Activated naive CD8-positive, alpha-beta T cell treated with anti-CD3 and anti-CD28 coated beads, Interleukin-2, amount 10 ng/mL, durations not matched to agents 7 days and 5 days (primary cell): ENCODE measurements at regions not wholly inside any gene's neighbourhood (a gene's known extent, or its start where the extent isn't known, plus 50 kb on each side); places are given as distances from the start of the nearest gene placed in this dataset.

Experiments
- ATAC-seq: fragments of 150-1000 bp; cut with Tn5 transposase; one replicate; pipeline ENCODE4 v1.10.0; 2021; ENCODE audit warnings: low read depth, moderate library complexity
- POLR2A ChIA-PET: fragments of 350-600 bp; sonication (Branson Sonifier 250); formaldehyde crosslinking; loops from one replicate; lab custom pipeline; 2021; ENCODE audit warnings: antibody characterized with exemption; lab: Charles Lee
- DNase-seq: peaks from one replicate; pipeline ENCODE4 v3.0.0; 2021
- H3K27ac Mint-ChIP-seq: one replicate; pipeline ENCODE4 v1.8.0; 2022; ENCODE audit warnings: mild to moderate bottlenecking, mixed read lengths
- H3K27me3 Mint-ChIP-seq: one replicate; pipeline ENCODE4 v1.8.0; 2022; ENCODE audit warnings: mild to moderate bottlenecking, moderate library complexity, mixed read lengths
- H3K36me3 Mint-ChIP-seq: one replicate; pipeline ENCODE4 v1.8.0; 2021; ENCODE audit warnings: mild to moderate bottlenecking, mixed read lengths
- H3K4me1 Mint-ChIP-seq: one replicate; pipeline ENCODE4 v1.8.0; 2021; ENCODE audit warnings: mixed read lengths
- H3K4me3 Mint-ChIP-seq: one replicate; pipeline ENCODE4 v1.8.0; 2022; ENCODE audit warnings: mild to moderate bottlenecking, moderate library complexity, mixed read lengths
- H3K9me3 Mint-ChIP-seq: one replicate; pipeline ENCODE4 v1.8.0; 2021; ENCODE audit warnings: mixed read lengths

DNA sequence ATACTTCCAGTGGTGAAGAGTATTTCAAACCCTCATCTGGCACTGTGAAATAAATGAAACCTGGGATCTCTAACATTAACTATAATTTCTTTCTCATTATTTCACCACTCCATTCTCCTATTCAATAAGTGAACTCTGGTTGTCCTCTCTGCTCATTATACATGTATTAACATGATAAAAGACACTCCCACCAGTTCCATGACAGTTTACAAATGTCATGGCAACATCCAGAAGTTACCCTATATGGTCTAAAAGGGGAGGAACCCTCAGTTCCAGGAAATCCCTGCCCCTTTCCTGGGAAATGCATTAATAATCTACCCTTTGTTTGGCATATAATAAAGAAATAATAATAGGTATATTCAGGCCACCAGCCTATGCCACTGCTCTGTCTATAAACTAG is 62.7 kb upstream of the BRINP3 start:
- no peak for ATAC-seq
- H3K36me3 Mint-ChIP-seq: no peaks in the 10 kb centered on the region
- no peak for DNase-seq
- H3K9me3 Mint-ChIP-seq: peaks cover 3% of the 10 kb centered on the region
- no peak overlapping the region for H3K27ac Mint-ChIP-seq
- H3K4me1 Mint-ChIP-seq: no peaks in the 10 kb centered on the region
- H3K27me3 Mint-ChIP-seq: no peaks in the 10 kb centered on the region
- POLR2A ChIA-PET: no interaction called here
- H3K4me3 Mint-ChIP-seq: no peak overlapping the region

DNA sequence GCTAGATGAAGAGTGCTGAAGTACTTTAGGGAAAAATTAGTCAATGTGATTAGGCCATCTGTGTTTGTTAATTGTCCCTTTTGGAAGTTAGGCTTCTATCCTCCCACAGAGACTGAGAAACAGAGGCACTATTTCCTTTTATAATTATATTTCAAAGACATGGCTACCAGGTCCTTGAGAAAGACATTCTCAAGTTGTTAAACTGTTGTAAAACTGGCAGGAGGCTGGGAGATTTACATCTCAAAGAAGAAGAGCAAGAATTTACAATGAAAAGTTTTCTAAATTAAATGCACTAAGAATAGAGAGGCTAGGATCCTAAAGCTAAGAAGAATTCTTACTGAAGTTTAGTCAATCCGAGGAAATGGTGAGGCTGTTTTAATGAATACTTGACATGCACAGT is 74.0 kb upstream of the BRINP3 start:
- H3K27ac Mint-ChIP-seq: no peak overlapping the region
- no peaks in the 10 kb centered on the region for H3K9me3 Mint-ChIP-seq
- H3K36me3 Mint-ChIP-seq: no peaks in the 10 kb centered on the region
- no peaks in the 10 kb centered on the region for H3K4me1 Mint-ChIP-seq
- POLR2A ChIA-PET: no interaction called here
- DNase-seq (no peak), ATAC-seq (no peak)
- H3K4me3 Mint-ChIP-seq: no peak overlapping the region
- no peaks in the 10 kb centered on the region for H3K27me3 Mint-ChIP-seq

DNA sequence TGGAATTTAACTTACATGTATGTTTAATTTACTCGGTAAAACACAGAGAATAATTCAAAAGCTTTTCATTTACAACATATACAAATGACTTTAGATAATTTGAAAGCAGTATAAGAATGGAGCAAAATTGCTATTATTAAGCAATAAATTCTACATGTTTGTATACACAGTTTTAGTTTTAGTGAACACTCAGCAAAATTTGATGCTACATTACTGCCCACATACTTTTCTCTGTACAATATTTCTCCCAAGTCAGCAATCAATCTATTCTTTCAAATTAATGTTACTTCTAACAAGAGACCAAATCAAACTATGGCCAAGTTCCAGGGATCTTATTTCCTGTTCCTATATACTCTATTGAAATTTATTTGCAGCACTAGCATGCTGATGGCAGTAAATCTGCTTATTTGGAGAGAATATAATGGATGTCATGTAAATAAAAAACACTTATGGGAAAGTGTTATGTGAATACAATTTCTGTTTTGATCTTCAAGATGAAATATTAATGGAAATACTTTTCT is 82.6 kb upstream of the BRINP3 start:
- no peak for DNase-seq
- Mint-ChIP-seq H3K36me3 (no peaks in the 10 kb centered on the region), H3K4me1 (no peaks in the 10 kb centered on the region), H3K4me3 (no peak overlapping the region), H3K27ac (no peak overlapping the region), H3K9me3 (no peaks in the 10 kb centered on the region), H3K27me3 (no peaks in the 10 kb centered on the region)
- POLR2A ChIA-PET: no interaction called here
- ATAC-seq: no peak

DNA sequence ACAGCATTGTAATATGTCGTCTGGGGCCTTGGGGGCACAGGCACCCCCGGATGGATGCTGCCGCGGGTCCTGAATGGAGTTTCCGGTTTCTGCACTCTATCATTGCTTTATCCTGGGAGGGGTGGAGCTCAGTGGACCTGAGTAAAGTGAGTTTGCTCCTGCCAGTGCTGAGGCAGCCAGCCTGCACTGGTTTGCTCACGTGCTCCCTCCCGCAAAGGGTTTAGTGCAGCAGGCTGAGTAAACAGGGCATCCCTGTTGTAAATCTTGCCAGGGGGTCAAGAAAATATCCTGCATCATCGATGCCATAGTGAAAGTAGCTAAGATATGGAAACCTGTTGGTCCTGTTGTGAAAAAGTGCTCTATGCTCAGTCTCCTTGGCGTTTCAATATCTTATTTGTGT is 85.6 kb upstream of the BRINP3 start:
- POLR2A ChIA-PET: no interaction called here
- Mint-ChIP-seq H3K9me3 (no peaks in the 10 kb centered on the region), H3K27me3 (no peaks in the 10 kb centered on the region), H3K4me3 (no peak overlapping the region), H3K36me3 (no peaks in the 10 kb centered on the region), H3K27ac (no peak overlapping the region), H3K4me1 (no peaks in the 10 kb centered on the region)
- ATAC-seq: no peak
- no peak for DNase-seq

DNA sequence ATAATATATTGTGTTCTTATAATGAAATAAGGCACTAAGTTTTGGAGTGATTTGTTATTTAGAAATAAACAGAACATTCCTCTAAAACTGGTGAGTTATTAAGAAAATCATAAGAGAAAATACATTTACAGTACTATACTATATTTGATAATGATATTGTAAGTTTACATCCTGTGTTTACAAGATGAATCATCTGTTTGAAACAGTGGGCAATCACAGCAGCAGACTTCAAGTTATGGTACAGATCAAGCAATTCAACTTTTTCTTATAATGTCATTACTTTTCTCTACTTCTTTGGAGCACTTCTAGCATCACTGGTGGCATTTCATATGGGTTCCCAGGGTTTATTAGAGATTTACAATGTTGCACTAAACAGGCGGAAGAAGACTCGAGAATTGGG is 86.5 kb upstream of the BRINP3 start:
- no peak overlapping the region for H3K4me3 Mint-ChIP-seq
- no peaks in the 10 kb centered on the region for H3K36me3 Mint-ChIP-seq
- no peak for DNase-seq
- no peaks in the 10 kb centered on the region for H3K4me1 Mint-ChIP-seq
- H3K9me3 Mint-ChIP-seq: no peaks in the 10 kb centered on the region
- H3K27ac Mint-ChIP-seq: no peak overlapping the region
- POLR2A ChIA-PET: no interaction called here
- ATAC-seq: no peak
- H3K27me3 Mint-ChIP-seq: no peaks in the 10 kb centered on the region

DNA sequence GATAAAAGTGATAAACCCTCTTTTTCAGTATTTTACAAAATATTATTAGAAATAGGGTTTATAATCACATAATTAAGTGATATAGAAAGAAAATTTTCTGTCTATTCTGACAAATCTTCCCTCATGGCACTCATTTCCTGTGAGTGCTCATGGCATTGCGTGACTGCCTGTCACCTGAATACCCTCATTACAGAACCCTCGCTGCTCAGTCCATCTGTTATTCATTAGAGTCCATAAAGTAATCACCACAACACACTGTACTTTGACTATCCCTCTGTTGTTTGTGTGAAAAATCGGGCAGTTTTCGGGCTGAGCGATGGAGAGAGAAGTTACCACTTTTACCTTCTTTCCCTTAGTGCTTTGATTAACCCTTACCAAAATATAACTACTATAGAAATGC is 100.4 kb upstream of the BRINP3 start:
- no peak for DNase-seq
- H3K27me3 Mint-ChIP-seq: no peaks in the 10 kb centered on the region
- peaks cover 4% of the 10 kb centered on the region for H3K9me3 Mint-ChIP-seq
- no peaks in the 10 kb centered on the region for H3K36me3 Mint-ChIP-seq
- ATAC-seq: no peak
- no peak overlapping the region for H3K27ac Mint-ChIP-seq
- POLR2A ChIA-PET: no interaction called here
- no peaks in the 10 kb centered on the region for H3K4me1 Mint-ChIP-seq
- H3K4me3 Mint-ChIP-seq: no peak overlapping the region

DNA sequence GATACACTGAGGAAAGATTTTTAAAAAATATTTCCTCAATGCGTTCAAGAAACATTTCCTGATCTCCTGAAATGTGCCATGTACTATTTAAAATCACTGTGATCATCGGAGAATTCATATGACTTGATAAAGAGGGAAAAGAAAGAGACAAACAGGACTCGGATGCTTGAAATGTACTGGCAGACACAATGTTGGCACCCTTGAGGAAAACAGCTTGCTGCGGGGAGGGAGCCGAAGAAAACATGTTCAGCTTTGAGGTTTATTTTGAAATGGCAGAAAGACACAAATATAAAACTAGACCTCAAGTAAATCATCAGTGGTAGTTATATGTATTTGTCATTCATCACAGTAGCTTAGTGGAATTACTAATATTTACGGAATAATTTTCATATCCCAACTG is 100.9 kb upstream of the BRINP3 start:
- Mint-ChIP-seq H3K4me1 (no peaks in the 10 kb centered on the region), H3K27ac (no peak overlapping the region), H3K4me3 (no peak overlapping the region), H3K36me3 (no peaks in the 10 kb centered on the region), H3K9me3 (peaks cover 4% of the 10 kb centered on the region), H3K27me3 (no peaks in the 10 kb centered on the region)
- DNase-seq (no peak), ATAC-seq (no peak)
- POLR2A ChIA-PET: no interaction called here

DNA sequence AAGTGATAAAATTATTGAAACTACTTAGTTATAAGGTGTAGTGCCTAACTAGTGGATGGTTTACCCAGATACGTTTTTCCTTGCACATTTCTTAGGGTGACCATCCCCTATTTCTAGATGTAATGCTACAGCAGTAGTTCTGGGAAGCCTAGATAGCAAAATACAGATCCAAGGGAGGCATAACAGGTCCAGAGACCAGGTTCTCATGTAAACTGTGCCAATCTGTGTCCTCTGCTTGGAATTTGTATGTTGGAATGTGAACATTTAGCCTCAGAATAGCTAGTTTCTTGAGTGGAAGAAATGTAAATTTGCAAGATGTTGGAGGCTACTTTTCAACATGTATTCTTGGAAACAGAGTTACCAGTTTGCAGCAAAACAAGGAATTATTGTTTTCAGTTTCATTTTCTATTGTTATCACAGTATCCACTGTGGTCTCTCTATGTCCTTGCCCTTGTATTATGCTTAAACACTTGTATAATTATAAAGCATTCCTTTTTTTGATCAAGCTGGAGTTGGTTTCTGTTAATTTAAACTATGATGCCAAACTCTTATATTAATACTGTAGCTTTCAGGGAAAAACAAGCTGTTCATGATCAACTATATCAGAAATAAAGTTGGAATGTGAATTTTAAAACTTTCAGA is 102.0 kb upstream of the BRINP3 start:
- DNase-seq (no peak), ATAC-seq (no peak)
- Mint-ChIP-seq H3K27ac (no peak overlapping the region), H3K36me3 (no peaks in the 10 kb centered on the region), H3K4me1 (no peaks in the 10 kb centered on the region), H3K4me3 (no peak overlapping the region), H3K9me3 (peaks cover 4% of the 10 kb centered on the region), H3K27me3 (no peaks in the 10 kb centered on the region)
- POLR2A ChIA-PET: no interaction called here

DNA sequence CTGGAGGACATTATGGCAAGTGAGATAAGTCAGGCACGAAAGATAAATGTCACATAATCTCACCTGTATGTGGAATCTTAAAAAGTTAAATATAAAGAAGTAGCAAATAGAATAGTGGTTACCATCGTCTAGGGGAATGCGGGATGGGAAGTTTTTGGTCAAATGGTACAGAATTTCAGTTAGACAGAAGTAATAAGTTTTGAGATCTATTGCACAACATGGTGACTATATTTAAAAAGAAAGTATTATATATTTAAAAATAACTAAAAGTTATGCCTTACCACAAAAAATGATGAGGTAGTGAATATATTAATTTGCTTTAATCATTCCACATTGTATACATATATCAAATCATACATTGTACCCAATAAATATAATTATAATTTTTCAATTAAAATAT is 106.2 kb upstream of the BRINP3 start:
- Mint-ChIP-seq H3K4me1 (no peaks in the 10 kb centered on the region), H3K27me3 (no peaks in the 10 kb centered on the region), H3K4me3 (no peak overlapping the region), H3K9me3 (peaks cover 3% of the 10 kb centered on the region), H3K36me3 (no peaks in the 10 kb centered on the region), H3K27ac (no peak overlapping the region)
- ATAC-seq (no peak), DNase-seq (no peak)
- POLR2A ChIA-PET: no interaction called here

DNA sequence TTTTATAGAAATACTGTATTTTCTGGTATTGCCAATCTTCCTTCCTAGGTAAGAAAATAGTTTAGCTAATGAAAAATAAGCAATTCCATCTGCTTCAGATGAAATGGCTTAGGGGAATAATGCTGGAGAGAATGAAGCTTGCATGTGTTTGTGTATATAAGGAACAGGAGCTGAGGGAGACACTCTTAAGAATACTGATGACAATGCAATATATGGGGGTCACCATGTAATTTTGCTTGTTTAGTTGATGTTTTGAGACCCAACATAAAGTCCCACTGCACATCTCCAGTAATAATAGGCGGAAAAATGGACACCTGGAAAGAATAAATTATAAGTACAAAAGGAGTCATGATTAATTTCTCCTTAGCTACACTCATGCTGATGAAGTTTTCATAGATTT is 110.8 kb upstream of the BRINP3 start:
- Mint-ChIP-seq H3K4me1 (no peaks in the 10 kb centered on the region), H3K36me3 (no peaks in the 10 kb centered on the region), H3K27me3 (no peaks in the 10 kb centered on the region), H3K4me3 (no peak overlapping the region), H3K27ac (no peak overlapping the region), H3K9me3 (peaks cover 4% of the 10 kb centered on the region)
- POLR2A ChIA-PET: no interaction called here
- no peak for DNase-seq
- no peak for ATAC-seq

DNA sequence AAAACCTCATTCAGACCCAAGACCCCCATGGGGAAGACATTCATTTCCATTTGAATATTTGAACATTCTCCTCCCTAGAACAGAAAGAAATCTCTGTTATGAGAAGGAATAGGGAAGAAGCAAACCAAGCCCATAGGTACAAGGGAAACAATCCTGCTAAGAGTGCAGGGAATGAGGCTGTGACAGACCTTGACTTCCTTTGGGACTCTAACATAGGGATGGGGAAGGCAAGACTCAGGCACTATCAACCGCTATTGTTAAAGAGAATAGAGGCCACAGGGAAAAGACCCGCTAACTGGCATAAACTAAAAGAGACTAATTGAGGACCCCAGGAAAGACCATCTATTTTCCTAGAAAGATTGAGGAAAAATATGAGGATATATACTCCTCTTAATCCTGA is 117.8 kb upstream of the BRINP3 start:
- ATAC-seq: no peak
- Mint-ChIP-seq H3K27me3 (no peaks in the 10 kb centered on the region), H3K9me3 (peaks cover 8% of the 10 kb centered on the region), H3K4me1 (no peaks in the 10 kb centered on the region), H3K36me3 (no peaks in the 10 kb centered on the region), H3K27ac (no peak overlapping the region), H3K4me3 (no peak overlapping the region)
- POLR2A ChIA-PET: no interaction called here
- no peak for DNase-seq

DNA sequence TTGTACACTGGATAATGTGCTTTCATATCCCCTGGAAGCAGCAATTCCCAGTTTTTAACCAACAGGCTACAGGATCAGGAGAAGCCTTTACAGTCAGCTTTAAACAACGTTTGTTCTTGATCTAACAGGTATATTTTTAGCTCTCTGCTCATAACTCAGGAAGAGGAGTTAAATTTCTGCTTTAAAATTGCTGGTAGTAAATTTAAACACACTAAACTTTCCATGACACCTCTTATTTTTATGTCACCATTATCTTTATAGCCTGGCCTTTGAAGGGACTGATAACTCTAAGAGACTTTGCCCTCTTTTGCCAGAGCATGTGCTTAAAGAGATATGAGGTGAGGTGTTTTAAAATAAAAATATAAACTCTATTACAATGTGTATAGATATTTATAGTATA is 119.6 kb upstream of the BRINP3 start:
- Mint-ChIP-seq H3K4me1 (no peaks in the 10 kb centered on the region), H3K4me3 (no peak overlapping the region), H3K27me3 (no peaks in the 10 kb centered on the region), H3K27ac (no peak overlapping the region), H3K36me3 (no peaks in the 10 kb centered on the region), H3K9me3 (peaks cover 7% of the 10 kb centered on the region)
- ATAC-seq (no peak), DNase-seq (no peak)
- POLR2A ChIA-PET: no interaction called here

DNA sequence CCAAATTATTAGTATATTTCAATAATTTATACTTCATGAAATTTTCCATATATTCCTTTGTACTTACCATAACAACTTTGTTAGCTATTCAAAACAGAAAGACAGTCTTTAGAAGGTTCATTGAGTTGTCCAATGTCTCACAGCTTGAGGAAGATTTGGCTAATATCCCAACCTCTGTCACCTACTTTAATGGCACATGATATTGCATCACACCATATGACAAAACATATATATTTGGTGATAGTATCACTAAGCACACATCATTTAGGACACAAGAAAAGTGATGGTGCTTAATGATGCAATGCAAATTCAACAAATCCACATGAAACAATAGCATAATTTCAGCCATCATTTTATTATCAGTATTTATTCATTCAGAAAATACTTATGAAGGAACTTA is 122.0 kb upstream of the BRINP3 start:
- no peaks in the 10 kb centered on the region for H3K36me3 Mint-ChIP-seq
- ATAC-seq (no peak), DNase-seq (no peak)
- POLR2A ChIA-PET: no interaction called here
- H3K4me1 Mint-ChIP-seq: no peaks in the 10 kb centered on the region
- H3K9me3 Mint-ChIP-seq: peaks cover 7% of the 10 kb centered on the region
- no peak overlapping the region for H3K27ac Mint-ChIP-seq
- no peak overlapping the region for H3K4me3 Mint-ChIP-seq
- no peaks in the 10 kb centered on the region for H3K27me3 Mint-ChIP-seq

DNA sequence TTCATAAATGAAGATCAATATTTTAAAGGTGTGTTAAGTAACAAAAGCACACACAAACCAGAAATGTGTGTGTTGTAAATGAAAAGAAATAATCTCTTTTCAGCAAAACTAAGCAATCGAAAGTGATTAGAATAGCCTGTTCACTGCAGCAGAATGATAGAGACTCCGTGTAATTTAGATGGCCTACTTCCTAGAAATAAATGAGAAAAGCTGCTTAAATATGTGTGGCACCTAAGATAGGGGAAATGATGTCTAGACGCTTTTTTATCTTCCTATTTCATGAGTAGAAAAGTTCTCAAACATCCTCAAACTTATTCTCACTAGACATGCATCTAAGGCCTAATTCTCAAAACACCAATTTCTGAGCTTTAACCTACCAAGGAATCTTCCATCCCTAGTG is 124.7 kb upstream of the BRINP3 start:
- H3K36me3 Mint-ChIP-seq: no peaks in the 10 kb centered on the region

DNA sequence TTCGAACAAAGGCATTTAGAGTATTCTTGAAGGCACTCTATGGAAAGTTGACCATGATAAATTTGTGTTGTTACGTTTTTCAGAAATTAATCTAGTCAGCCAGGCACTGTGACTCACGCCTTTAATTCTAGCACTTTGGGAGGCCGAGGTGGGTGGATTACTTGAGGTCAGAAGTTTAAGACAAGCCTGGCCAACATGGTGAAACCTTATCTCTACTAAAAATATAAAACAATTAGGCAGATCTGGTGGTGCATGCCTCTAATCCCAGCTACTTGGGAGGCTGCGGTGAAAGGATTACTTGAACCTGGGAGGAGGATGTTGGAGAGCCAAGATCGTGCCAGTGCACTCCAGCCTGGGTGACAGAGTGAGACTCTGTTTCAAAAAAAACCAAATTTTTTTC is 130.6 kb upstream of the BRINP3 start:
- H3K36me3 Mint-ChIP-seq: no peaks in the 10 kb centered on the region
- no peaks in the 10 kb centered on the region for H3K27me3 Mint-ChIP-seq
- no peak overlapping the region for H3K27ac Mint-ChIP-seq
- POLR2A ChIA-PET: no interaction called here
- no peak for ATAC-seq
- DNase-seq: no peak
- no peaks in the 10 kb centered on the region for H3K4me1 Mint-ChIP-seq
- H3K4me3 Mint-ChIP-seq: no peak overlapping the region
- no peaks in the 10 kb centered on the region for H3K9me3 Mint-ChIP-seq

More for the DNA sequence above, 124.7 kb upstream of the BRINP3 start:
- no peaks in the 10 kb centered on the region for H3K27me3 Mint-ChIP-seq
- H3K27ac Mint-ChIP-seq: no peak overlapping the region
- peaks cover 3% of the 10 kb centered on the region for H3K9me3 Mint-ChIP-seq
- no peak for DNase-seq
- POLR2A ChIA-PET: no interaction called here
- no peak for ATAC-seq
- no peak overlapping the region for H3K4me3 Mint-ChIP-seq
- H3K4me1 Mint-ChIP-seq: no peaks in the 10 kb centered on the region
